HAP-1 (cell line): ENCODE measurements at regions not wholly inside any gene's neighbourhood (a gene's known extent, or its start where the extent isn't known, plus 50 kb on each side); places are given as distances from the start of the nearest gene placed in this dataset.
A peak's percentile ranks its signal among the peaks of the same experiment; 100 is the strongest.

ENCODE experiments used
- DNase-seq, 2 experiments: peaks; one replicate each; pipeline ENCODE4 v3.0.0-alpha.2; 2016 to 2020; ENCODE audit warnings: low spot score in 2 of 2
- H3K27me3 ChIP-seq: fragments of 250-450 bp; sonication (Bioruptor Pico); 2 replicates; pipeline ENCODE4 v1.5.1; 2020; ENCODE audit warnings: low read depth, mild to moderate bottlenecking, moderate library complexity
- H3K36me3 ChIP-seq: fragments of 250-450 bp; sonication (Bioruptor Pico); replicated peaks from 2 replicates; pipeline ENCODE4 v1.5.1; 2020; ENCODE audit warnings: mild to moderate bottlenecking
- H3K4me1 ChIP-seq: fragments of 250-450 bp; sonication (Bioruptor Pico); 2 replicates; pipeline ENCODE4 v1.5.1; 2020; ENCODE audit warnings: mild to moderate bottlenecking
- H3K4me3 ChIP-seq: fragments of 250-450 bp; sonication (Bioruptor Pico); 2 replicates; pipeline ENCODE4 v1.5.1; 2020; ENCODE audit warnings: mild to moderate bottlenecking, moderate library complexity
- H3K9me3 ChIP-seq: fragments of 250-450 bp; sonication (Bioruptor Pico); 2 replicates; pipeline ENCODE4 v1.5.1; 2020; ENCODE audit warnings: mild to moderate bottlenecking, moderate library complexity
- in situ Hi-C: fragments of 300-500 bp; cut with MboI; formaldehyde crosslinking; loops from 3 replicates; pipeline ENCODE4 v1.14.3; 2020; ENCODE audit warnings: low sequenced_read_pairs, inconsistent platforms, mixed read lengths

- no peak for DNase-seq
- Histone ChIP-seq H3K9me3 (no peaks in the 10 kb centered on the region), H3K27me3 (no peaks in the 10 kb centered on the region), H3K4me3 (no peak overlapping the region), H3K36me3 (no peaks in the 10 kb centered on the region), H3K4me1 (no peaks in the 10 kb centered on the region)
- in situ Hi-C loops: no loop called here
Measured at GRCh38 chr3:102866845-102867244, 432.0 kb downstream of the ZPLD1 start.

GRCh38 chr3:102883515-102883914 is 448.7 kb downstream of the ZPLD1 start:
- H3K4me3 ChIP-seq: no peak overlapping the region
- in situ Hi-C loops: no loop called here
- no peaks in the 10 kb centered on the region for H3K4me1 ChIP-seq
- no peaks in the 10 kb centered on the region for H3K9me3 ChIP-seq
- H3K36me3 ChIP-seq: no peaks in the 10 kb centered on the region
- no peak for DNase-seq
- H3K27me3 ChIP-seq: no peaks in the 10 kb centered on the region

- no peaks in the 10 kb centered on the region for H3K9me3 ChIP-seq
- in situ Hi-C loops: no loop called here
- DNase-seq: no peak
Measured at GRCh38 chr3:102885289-102885688, 450.5 kb downstream of the ZPLD1 start.

GRCh38 chr3:102887431-102887830 is 452.6 kb downstream of the ZPLD1 start:
- Histone ChIP-seq H3K4me1 (no peaks in the 10 kb centered on the region), H3K4me3 (no peak overlapping the region), H3K36me3 (no peaks in the 10 kb centered on the region), H3K27me3 (no peaks in the 10 kb centered on the region), H3K9me3 (no peaks in the 10 kb centered on the region)
- no peak for DNase-seq
- in situ Hi-C loops: no loop called here

More at GRCh38 chr3:102885289-102885688, 450.5 kb downstream of the ZPLD1 start:
- Histone ChIP-seq H3K36me3 (no peaks in the 10 kb centered on the region), H3K4me1 (no peaks in the 10 kb centered on the region), H3K27me3 (no peaks in the 10 kb centered on the region), H3K4me3 (no peak overlapping the region)

GRCh38 chr3:102896851-102897621 is 462.2 kb downstream of the ZPLD1 start:
- Histone ChIP-seq H3K27me3 (no peaks in the 10 kb centered on the region), H3K36me3 (no peaks in the 10 kb centered on the region), H3K9me3 (no peaks in the 10 kb centered on the region), H3K4me3 (no peak overlapping the region), H3K4me1 (no peaks in the 10 kb centered on the region)
- no peak for DNase-seq
- in situ Hi-C loops: no loop called here

- Histone ChIP-seq H3K4me3 (no peak overlapping the region), H3K36me3 (no peaks in the 10 kb centered on the region), H3K27me3 (no peaks in the 10 kb centered on the region), H3K4me1 (no peaks in the 10 kb centered on the region), H3K9me3 (no peaks in the 10 kb centered on the region)
- DNase-seq: peak in 1 of 2 experiments; percentile 6
- in situ Hi-C loops: no loop called here
Measured at GRCh38 chr3:102904629-102905028, 469.8 kb downstream of the ZPLD1 start.

GRCh38 chr3:102905811-102906210 is 471.0 kb downstream of the ZPLD1 start:
- in situ Hi-C loops: no loop called here

GRCh38 chr3:102906818-102907217 is 472.0 kb downstream of the ZPLD1 start:
- in situ Hi-C loops: no loop called here
- Histone ChIP-seq H3K4me3 (no peak overlapping the region), H3K36me3 (no peaks in the 10 kb centered on the region), H3K27me3 (no peaks in the 10 kb centered on the region), H3K4me1 (no peaks in the 10 kb centered on the region), H3K9me3 (no peaks in the 10 kb centered on the region)
- DNase-seq: no peak

More at GRCh38 chr3:102905811-102906210, 471.0 kb downstream of the ZPLD1 start:
- Histone ChIP-seq H3K9me3 (no peaks in the 10 kb centered on the region), H3K4me1 (no peaks in the 10 kb centered on the region), H3K4me3 (no peak overlapping the region), H3K27me3 (no peaks in the 10 kb centered on the region), H3K36me3 (no peaks in the 10 kb centered on the region)
- DNase-seq: no peak

GRCh38 chr3:102909904-102910303 is 475.1 kb downstream of the ZPLD1 start:
- in situ Hi-C loops: no loop called here
- Histone ChIP-seq H3K36me3 (no peaks in the 10 kb centered on the region), H3K4me1 (no peaks in the 10 kb centered on the region), H3K4me3 (no peak overlapping the region), H3K27me3 (no peaks in the 10 kb centered on the region), H3K9me3 (no peaks in the 10 kb centered on the region)
- DNase-seq: no peak

GRCh38 chr3:102916532-102916931 is 481.7 kb downstream of the ZPLD1 start:
- in situ Hi-C loops: no loop called here
- no peaks in the 10 kb centered on the region for H3K9me3 ChIP-seq
- DNase-seq: no peak
- H3K27me3 ChIP-seq: no peaks in the 10 kb centered on the region
- H3K4me1 ChIP-seq: no peaks in the 10 kb centered on the region
- H3K4me3 ChIP-seq: no peak overlapping the region
- no peaks in the 10 kb centered on the region for H3K36me3 ChIP-seq

- Histone ChIP-seq H3K36me3 (no peaks in the 10 kb centered on the region), H3K4me3 (no peak overlapping the region), H3K4me1 (no peaks in the 10 kb centered on the region), H3K27me3 (no peaks in the 10 kb centered on the region), H3K9me3 (no peaks in the 10 kb centered on the region)
- in situ Hi-C loops: no loop called here
- DNase-seq: no peak
Measured at GRCh38 chr3:102926618-102927017, 491.8 kb downstream of the ZPLD1 start.

GRCh38 chr3:102933377-102933776 is 498.6 kb downstream of the ZPLD1 start:
- Histone ChIP-seq H3K4me3 (no peak overlapping the region), H3K36me3 (no peaks in the 10 kb centered on the region), H3K4me1 (no peaks in the 10 kb centered on the region), H3K9me3 (no peaks in the 10 kb centered on the region), H3K27me3 (no peaks in the 10 kb centered on the region)
- DNase-seq: no peak
- in situ Hi-C loops: no loop called here

GRCh38 chr3:102936511-102937045 is 501.8 kb downstream of the ZPLD1 start:
- in situ Hi-C loops: no loop called here
- no peaks in the 10 kb centered on the region for H3K4me1 ChIP-seq
- no peak overlapping the region for H3K4me3 ChIP-seq
- H3K9me3 ChIP-seq: no peaks in the 10 kb centered on the region
- H3K27me3 ChIP-seq: no peaks in the 10 kb centered on the region
- no peaks in the 10 kb centered on the region for H3K36me3 ChIP-seq
- no peak for DNase-seq

GRCh38 chr3:102941786-102942185 is 507.0 kb downstream of the ZPLD1 start:
- in situ Hi-C loops: no loop called here

More at GRCh38 chr3:102941786-102942185, 507.0 kb downstream of the ZPLD1 start:
- no peaks in the 10 kb centered on the region for H3K27me3 ChIP-seq
- no peak for DNase-seq
- H3K4me1 ChIP-seq: no peaks in the 10 kb centered on the region
- H3K4me3 ChIP-seq: no peak overlapping the region
- H3K9me3 ChIP-seq: no peaks in the 10 kb centered on the region
- no peaks in the 10 kb centered on the region for H3K36me3 ChIP-seq
